IMR-90 (cell line): ENCODE measurements at regions not wholly inside any gene's neighbourhood (a gene's known extent, or its start where the extent isn't known, plus 50 kb on each side); places are given as distances from the start of the nearest gene placed in this dataset.
"Not testable (repeated sequence)": the region's sequence is repeated elsewhere in the genome, so short reads cannot be mapped to it uniquely, and the experiment has no call there.

Experiments
- MAZ ChIP-seq: IDR thresholded peaks from 2 replicates; pipeline ENCODE4 v1.6.1; 2012; ENCODE audit warnings: low read depth, mild to moderate bottlenecking, low read length, improper control_type of control experiment, moderate library complexity, borderline replicate concordance
- POLR2A ChIP-seq: IDR thresholded peaks from 2 replicates; pipeline ENCODE4 v1.6.1; 2012; ENCODE audit warnings: mild to moderate bottlenecking, low read depth, low read length
- RCOR1 ChIP-seq: IDR thresholded peaks from 2 replicates; pipeline ENCODE4 v1.6.1; 2012; ENCODE audit warnings: mild to moderate bottlenecking, low read length, improper control_type of control experiment; ENCODE audit not compliant: insufficient replicate concordance
- TF ChIP-seq, protein P1 (sequence below): conservative IDR thresholded peaks from 2 replicates; pipeline ENCODE4 v1.5.1; 2012; ENCODE audit warnings: mild to moderate bottlenecking, low read depth, low read length, improper control_type of control experiment

DNA sequence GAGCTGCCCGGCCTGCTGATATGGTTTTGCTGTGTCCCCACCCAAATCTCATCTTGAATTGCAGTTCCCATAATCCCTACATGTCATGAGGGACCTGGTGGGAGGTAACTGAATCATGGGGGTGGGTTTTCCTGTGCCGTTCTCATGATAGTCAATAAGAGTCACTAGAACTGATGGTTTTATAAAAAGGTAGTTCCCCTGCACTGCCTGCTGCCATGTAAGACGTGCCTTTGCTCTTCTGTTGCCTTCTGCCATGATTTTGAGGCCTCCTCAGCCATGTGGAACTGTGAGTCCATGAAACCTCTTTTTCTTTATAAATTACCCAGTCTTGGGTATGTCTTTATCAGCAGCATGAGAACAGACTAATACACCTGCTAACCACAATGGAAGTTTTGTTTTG, 228.3 kb upstream of the LHX5 start:
- not testable (repeated sequence) for TF ChIP-seq RCOR1, MAZ, POLR2A
- TF ChIP-seq, protein P1, sequence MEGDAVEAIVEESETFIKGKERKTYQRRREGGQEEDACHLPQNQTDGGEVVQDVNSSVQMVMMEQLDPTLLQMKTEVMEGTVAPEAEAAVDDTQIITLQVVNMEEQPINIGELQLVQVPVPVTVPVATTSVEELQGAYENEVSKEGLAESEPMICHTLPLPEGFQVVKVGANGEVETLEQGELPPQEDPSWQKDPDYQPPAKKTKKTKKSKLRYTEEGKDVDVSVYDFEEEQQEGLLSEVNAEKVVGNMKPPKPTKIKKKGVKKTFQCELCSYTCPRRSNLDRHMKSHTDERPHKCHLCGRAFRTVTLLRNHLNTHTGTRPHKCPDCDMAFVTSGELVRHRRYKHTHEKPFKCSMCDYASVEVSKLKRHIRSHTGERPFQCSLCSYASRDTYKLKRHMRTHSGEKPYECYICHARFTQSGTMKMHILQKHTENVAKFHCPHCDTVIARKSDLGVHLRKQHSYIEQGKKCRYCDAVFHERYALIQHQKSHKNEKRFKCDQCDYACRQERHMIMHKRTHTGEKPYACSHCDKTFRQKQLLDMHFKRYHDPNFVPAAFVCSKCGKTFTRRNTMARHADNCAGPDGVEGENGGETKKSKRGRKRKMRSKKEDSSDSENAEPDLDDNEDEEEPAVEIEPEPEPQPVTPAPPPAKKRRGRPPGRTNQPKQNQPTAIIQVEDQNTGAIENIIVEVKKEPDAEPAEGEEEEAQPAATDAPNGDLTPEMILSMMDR = not testable (repeated sequence)
